NCI-H1930 (cell line): ENCODE measurements at regions not wholly inside any gene's neighbourhood (a gene's known extent, or its start where the extent isn't known, plus 50 kb on each side); places are given as distances from the start of the nearest gene placed in this dataset.

Experiments
- DNase-seq, 2 experiments: peaks; one replicate each; lab custom pipeline; 2025; lab: John Stamatoyannopoulos, UW

DNA sequence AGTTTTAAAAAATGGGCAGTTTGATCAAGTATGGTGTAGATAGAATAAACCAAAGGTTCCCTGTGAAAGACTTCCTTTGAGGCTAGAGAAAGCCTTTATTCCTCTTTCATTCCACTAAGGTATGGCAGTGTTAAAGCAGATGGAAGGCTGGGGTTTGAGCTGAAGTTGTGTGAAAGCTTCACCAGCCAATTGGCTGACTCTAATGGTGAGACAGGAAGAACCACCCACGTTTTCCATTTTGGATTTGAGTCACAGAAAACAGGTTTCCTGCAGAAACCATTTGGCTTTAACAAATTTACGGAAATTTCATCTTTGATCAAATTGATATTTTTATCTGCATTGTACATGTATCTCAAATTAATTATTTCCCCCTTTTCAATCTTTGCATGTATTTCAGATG, 455.0 kb downstream of the PCNX1 start:
- no peak for DNase-seq

DNA sequence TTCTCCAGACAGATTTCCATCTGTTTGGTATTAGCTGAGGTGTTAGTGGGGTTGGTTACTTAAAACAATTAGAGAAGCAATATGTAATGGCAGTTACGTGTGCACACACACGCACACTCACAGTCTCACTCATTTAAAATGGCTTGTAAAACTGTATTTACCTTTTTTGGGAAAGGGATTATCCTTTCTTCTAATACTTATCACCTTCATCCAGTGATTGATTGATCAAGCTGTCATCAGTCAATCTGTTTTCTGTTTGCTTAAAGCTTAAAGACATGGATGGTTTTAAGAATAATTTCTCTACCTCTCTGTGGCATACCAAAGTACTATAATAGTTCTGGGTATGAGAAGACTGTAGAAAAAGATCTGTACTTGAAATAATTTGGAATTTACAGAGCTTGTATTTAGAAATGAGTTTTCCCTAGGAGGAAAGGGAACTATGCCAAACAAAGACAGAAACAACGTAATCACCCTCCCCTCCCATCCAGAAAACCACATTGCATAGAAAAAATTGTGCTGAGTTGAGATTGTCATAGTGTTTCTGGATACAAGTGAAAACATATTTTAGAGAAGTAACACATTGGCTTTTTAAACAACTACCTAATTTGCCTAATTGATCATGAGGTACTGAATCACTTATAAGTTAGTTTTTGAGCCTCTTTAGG, 455.8 kb downstream of the PCNX1 start:
- no peak for DNase-seq

DNA sequence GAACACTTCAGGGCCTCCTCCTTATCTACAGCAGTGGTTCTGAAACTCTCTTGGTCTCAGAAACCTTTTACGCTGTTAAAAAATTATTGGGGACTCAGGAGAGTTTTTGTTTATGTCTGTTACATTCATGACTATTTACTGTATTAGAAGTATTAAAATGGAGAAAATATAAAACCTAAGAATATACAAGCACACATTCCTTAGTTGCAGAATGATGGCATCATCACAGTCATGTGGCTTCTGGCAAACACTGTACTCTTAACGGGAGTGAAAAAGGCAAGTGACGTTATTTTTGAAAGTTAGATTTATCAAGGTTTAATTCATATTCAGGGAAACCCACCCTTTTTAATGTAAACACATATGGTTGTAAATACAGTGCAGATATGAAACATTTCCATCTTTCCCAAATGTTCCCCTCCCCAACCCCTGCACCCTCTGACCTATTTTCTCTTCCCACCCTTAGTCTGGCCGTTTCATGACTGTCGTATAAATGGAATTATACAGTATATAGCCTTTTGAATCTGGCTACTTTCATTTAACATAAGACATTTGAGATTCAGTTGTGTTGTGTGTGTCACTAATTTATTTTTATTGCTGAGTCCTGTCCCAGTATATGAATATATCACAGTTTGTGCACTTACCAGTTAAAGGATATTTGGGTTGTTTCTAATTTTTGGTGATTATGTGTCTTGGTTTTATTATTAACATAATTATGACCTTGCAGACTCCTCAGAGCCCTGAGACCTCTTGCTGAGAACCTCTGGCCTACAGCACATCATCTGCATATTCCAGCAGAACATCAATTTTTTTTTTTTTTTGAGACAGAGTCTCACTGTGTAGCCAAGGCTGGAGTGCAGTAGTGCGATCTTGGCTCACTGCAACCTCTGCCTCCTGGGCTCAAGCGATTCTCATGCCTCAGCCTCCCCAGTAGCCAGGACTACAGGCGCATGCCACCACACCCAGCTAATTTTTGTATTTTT, 457.0 kb downstream of the PCNX1 start:
- DNase-seq: no peak

DNA sequence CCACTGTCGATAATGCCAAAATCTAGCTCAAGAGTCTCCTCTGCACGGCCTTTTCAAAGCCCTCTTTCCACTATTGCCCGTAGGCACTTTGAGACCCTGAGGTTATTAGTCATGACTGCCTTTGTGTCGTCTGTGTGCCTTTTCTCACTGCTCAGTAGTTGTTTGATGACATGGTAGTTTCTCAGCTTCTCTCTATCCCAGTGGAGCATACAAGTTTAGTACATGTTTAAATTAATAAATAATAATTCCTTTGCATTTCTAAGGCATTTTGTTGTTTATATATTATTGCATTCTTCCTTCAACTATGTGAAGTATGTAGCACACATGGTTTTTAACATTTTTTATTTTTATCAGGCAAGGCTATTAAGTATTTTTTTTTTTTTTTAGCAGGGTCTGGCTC, 458.1 kb downstream of the PCNX1 start:
- DNase-seq: no peak

DNA sequence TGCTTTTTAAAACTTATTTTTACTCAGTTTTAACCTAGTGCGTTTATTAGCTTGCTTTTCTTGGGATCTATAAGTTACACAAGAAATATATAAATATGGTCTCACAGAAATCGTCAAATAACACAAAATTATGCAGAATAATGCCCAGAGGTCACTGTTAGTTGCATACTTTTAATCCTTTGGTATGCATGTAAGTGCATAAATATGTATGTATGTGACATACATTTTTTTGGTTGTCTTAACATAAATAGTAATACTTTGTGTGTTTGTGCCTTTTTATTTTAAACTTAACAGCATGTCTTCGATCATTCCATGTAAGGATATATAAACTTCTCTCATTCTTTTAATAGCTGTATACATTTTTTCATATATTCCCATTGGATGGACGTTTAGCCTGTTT, 459.6 kb downstream of the PCNX1 start:
- no peak for DNase-seq

DNA sequence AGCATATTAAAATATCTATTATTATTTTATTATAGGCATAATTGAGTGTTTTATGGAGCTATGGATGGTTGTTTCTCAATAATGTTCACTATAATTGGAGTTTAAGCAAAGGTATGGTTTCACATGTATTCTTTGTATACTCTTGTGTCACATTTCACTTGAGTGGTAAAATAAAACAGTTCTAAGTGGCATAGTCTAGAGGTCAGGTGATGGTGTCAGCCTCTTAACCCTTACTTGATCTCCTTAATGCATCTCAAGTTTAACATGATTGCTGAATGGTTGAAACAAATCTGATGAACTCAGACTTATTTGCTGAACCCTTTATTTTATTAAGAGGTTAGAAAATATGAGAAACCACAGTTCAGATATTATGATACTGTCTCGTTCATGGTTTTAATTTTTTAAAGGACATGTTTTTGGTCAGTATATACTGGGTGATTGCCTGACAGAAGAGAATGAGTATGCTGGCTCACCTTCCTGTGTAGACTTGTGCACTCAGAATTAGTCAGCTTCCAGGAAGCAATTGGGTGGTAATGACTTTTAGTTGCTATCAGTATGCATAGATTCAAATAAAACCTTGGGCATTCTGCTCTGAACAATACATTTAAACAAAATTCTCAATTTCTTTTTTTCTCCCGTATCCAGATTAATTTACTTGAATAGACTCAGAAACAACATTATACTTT, 464.6 kb downstream of the PCNX1 start:
- DNase-seq: no peak

DNA sequence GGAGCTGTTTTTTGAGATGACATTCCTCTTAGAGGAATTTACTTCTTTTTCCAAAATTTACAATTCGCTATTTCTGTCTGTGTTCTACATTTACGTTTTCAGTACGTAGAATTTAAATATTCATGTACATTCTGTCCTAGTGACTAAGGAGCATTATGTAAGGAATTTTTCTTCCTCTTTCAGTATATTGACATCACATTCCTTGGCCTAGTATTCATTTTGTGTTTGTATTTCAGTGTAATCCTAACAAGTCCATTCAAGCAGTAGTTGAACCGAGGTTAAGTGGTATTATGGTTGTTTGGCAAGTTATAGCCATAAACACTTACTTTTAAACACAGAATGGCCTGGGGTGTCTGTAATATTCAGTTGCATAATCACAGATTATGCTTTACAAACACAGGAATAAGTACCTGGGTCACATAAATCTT, 465.2 kb downstream of the PCNX1 start:
- DNase-seq: no peak

DNA sequence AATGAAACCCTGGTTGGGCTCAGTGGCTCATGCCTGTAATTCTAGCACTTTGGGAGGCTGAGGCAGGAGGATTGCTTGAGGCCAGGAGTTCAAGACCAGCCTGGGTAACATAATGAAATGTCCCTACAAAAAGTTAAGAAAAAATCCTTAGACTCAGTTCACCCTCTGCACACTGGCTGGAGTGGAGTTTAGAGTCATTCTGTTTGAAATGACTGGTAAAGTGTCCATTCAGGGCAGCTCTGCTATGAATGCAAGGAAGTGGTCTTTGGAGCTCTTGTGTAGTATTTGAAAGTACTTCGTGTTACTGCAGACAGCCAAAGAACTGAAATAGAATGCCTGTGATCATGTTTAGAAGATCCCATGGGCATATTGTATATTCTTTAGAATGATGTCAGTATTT, 466.5 kb downstream of the PCNX1 start:
- DNase-seq: no peak

DNA sequence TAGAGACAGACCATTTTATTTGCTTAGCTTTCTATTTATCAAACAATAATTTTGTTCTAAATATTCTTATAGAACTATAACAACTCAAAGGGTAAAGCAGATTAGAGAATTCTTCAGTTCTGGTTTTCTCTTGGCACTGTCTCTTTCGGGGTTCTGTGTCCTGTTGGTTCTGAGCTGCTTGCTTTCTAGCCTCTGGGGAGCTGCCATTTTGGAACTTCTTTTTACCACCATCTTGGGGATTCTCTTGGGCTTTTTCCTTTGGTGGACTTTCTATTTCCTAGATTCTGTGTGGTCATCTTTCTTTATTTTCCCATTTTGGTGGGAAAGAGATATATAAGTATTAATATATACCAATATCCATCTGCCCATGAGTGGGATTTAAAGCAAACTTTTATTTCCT, 467.7 kb downstream of the PCNX1 start:
- DNase-seq: no peak

DNA sequence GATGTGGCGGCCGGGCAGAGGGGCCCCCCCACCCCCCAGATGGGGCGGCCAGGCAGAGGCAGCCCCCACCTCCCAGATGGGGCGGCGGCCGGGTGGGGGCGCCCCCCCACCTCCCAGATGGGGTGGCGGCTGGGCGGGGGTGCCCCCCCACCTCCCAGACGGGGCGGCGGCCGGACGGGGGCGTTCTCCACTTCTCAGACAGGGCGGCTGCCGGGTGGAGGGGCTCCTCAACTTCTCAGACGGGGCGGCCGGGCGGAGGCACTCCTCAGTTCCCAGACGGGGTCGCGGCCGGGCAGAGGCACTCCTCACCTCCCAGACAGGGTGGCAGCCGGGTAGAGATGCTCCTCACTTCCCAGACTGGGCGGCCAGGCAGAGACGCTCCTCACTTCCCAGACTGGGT, 469.8 kb downstream of the PCNX1 start:
- no peak for DNase-seq

DNA sequence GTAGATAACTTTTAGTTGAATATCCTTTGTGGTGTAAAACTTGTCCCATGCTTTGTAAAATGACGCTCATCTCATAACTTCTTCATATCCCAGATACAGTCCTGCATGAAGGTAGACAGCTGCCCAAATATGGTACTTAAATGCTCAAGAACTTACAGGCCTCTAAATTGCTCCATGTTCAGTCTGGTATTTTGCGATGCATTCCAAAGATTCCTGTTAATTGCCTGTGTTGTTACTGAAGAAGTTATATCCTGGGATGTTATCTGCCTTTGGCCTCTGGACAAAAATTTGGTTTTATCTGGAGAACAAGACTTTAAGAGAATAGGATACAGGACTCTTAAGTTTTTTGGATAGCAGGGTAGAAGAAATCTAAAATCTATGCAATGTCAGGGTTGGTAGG, 473.0 kb downstream of the PCNX1 start:
- no peak for DNase-seq

DNA sequence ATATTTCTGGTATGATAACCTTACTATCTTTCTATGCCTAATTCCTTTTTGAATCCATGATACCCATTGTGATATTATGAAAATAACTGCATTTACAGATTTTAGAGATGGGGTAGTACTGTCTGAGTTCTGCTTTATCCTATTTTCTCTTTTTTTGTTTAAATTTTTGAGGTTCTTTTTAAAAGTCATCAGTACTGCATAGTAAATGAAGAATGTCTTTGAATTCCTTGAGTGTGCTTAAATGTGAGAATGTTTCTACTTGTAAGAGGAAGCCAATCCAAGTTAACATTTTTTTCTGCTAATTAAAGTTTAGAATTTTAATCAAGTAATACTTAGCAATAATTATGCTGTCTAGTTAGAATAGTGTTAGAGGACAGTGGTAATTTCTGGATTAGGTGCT, 474.6 kb downstream of the PCNX1 start:
- DNase-seq: no peak

DNA sequence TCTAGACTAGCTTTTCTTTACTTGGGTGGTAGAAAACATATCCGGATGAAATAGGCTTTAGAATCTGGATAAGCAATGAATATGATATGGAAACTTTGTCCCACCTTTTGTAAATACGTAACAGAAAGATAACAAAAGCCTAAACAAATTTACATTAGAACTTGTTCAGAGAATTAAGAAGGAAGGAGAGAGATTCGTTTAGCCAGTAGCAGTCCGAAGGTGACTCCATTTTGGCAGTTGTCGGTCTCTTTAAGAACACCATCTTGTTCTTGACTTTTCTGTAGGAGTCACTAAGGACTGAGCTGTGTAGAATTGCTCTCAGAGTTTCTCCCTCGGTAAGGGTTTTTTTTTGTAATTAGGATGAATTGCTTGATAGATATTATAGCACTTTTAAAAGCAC, 475.1 kb downstream of the PCNX1 start:
- DNase-seq: no peak

DNA sequence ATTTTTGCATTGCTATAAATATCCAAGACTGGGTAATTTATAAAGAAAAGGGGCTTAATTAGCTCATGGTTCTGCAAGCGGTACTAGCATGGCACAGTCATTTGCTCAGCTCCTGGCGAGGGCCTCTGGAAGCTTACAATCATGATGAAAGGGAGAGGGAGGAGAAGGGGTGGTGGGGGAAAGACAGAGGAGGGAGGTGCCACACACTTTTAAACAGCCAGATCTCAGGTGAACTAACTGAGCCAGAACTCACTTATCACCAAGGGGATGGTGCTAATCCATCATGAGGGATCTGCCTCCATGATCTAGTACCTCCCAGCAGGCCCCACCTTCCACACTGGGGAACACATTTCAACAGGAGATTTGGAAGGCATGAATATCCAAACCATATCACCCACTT, 476.3 kb downstream of the PCNX1 start:
- no peak for DNase-seq

DNA sequence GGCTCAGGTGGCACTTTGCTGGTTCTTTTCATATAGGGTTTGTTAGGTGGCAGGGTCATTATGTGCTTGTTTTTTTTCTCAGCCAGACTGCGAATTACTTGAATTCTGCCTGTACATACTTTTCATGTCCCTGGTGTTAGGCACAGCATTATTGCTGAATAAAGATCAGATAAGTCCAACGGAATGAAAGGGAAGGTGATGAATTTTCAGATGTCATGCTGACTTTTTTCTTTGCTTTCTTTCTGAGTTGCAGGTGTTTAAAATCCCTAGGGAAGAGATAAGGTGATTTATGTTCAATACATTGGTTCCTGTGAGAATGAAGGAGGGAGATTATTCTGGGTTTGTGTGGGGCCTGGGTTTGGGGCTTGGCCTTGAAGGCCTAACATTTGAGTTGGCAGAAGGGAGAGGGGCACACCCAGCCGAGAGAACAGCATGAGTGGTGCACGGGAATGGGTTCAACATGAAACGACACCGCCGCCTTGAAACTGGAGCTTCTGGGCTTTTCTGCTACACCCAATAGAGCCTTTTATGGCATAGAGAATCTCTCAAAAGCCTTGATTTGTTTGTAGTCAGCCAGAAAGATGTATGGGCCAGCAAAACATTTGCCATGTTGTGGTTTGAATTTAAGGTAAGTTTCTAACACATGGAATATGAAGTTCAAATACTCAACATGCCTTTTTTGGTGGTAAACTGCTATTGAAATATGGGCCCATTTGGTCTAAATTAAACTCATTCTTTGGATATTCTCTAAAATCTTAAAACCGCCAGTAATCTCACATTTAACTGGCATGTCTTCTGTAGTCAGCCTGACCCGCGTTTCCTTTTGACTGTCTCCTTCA, 477.0 kb downstream of the PCNX1 start:
- DNase-seq: no peak

DNA sequence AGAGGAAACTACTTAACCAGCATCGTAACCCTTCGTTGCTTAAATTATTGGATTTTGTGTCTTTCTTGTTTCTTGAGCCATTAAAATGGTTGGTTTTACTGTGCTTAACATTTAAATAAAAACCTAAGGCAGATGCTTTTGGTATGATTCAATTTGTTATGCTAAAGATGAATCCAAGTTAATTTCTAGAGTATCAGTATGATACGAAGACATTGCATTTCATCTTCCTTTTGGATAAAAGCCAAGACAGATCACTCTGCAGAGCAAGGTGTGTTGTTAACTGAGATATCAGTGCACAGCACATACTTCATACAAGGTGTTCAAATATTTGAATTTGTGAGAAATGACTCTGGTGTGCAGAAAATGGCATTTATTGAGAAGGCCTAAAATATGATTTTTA, 480.5 kb downstream of the PCNX1 start:
- DNase-seq: no peak

DNA sequence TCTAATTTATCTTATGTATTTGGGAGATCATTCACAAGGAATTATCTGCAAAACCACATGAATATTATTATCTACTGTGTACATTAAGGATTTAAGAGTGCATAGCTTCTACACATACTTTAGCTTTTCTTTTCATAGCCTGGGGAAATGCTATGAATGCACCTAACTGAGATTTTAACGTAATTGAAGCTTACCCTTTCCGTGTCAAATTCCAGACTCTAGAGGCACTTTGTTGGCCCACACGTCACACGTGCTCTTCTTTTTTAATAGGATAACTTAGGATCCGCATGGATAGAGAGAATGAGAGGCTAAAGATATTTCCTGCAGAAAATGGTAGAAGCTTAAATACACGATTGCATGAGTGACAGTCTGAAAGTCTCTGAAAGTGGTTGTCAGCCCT, 481.1 kb downstream of the PCNX1 start:
- DNase-seq: no peak

DNA sequence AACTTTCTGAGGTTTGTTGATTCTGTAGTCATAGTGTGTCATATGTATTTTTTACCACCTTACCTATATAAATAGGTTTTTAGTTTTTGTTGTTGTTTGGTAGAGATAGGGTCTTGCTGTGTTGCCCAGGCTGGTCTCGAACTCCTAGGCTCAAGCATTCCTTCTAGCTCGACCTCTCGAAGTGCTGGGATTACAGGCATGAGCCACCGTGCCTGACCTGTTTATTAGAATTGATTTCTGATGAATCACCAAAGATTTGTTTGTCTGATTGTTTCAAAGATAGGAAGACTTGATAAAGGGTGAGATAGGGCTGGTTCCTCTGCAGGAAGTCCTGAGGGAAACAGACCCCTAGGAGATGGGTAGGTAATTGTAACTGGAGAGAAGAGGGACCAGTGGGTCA, 481.6 kb downstream of the PCNX1 start:
- DNase-seq: no peak

DNA sequence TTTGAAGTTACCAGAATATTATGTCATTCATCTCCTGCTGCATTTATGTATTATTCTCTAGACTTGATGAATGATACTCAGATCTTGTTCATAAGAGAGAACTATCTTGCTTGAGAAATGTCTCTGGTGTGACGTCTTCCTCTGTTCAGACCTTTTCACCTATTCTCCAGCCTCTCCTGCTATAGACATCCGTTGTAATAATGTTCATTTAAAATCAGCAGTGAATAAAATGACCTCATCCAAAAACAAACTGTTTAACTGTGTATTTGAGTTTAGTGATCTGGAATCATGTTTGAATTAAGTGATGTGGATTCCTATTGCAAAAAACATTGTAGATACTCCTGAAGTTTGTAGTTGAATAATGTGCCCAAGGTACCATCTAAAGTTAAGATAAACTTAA, 487.1 kb downstream of the PCNX1 start:
- DNase-seq: no peak

DNA sequence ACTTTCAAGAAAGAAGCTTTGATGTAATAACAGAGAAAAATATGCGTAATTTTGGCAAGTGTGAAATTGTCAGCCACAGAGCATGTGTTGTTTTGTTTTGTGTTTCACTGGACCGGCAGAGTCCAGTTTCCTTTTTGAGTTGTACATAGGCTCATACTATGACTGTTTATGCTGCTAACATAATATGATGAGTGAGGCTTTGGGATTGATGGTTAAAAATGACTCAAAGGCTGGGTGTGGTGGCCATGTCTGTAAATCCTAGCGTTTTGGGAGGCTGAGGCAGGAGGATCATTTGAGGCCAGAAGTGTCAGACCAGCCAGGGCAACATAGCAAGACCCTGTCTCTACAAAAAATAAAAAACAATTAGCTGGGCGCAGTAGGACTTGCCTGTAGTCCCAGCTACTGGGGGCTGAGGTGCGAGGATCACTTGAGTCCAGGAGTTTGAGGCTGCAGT, 487.9 kb downstream of the PCNX1 start:
- DNase-seq: no peak

DNA sequence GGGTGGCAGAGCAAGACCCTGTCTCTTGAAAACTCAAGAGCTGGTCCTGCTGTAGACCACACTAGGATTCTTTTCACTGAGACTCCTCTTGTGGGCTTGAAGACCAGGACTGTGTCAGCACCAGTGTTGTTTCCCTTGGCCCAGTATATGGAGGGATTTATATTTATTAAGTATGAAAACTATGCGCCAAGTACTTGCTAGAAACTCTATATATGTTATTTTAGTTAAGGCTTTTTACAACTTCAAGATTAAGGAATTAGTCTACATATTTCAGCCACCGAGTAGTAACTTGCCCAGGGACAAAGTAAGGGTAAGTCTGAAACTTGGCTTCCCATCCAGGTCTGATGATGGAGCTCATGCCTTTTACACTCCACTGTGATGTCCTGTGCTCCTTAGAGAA, 488.4 kb downstream of the PCNX1 start:
- DNase-seq: no peak
